Uterus (tissue), 3 donors: ENCODE measurements at regions not wholly inside any gene's neighbourhood (a gene's known extent, or its start where the extent isn't known, plus 50 kb on each side); places are given as distances from the start of the nearest gene placed in this dataset.
"Not testable (repeated sequence)": the region's sequence is repeated elsewhere in the genome, so short reads cannot be mapped to it uniquely, and the experiment has no call there.

Source experiments
- DNase-seq, 2 donors: peaks; one replicate each; pipeline ENCODE4 v3.0.0-alpha.2; 2019 to 2020
- H3K27ac ChIP-seq, 2 donors: fragments of 200-600 bp; sonication (generic); 1 replicate in 1 of 2; 2 replicates in 1 of 2; pipeline ENCODE4 v1.5.1; 2016 to 2018
- H3K27me3 ChIP-seq, 2 donors: fragments of 200-600 bp; sonication (generic); one replicate each; pipeline ENCODE4 v1.5.1; 2018 to 2019; ENCODE audit warnings: control low read depth in 1 of 2
- H3K36me3 ChIP-seq, 2 donors: fragments of 200-600 bp; sonication (generic); one replicate each; pipeline ENCODE4 v1.5.1; 2019; ENCODE audit warnings: control low read depth in 1 of 2
- H3K4me1 ChIP-seq, 2 donors: fragments of 200-600 bp; sonication (generic); one replicate each; pipeline ENCODE4 v1.5.1; 2018 to 2019; ENCODE audit warnings: control low read depth in 1 of 2
- H3K4me3 ChIP-seq, 2 donors: fragments of 200-600 bp; sonication (generic); 1 replicate in 1 of 2; 2 replicates in 1 of 2; pipeline ENCODE4 v1.5.1; 2018 to 2019; ENCODE audit warnings: mild to moderate bottlenecking in 1 of 2
- H3K9me3 ChIP-seq, 2 donors: fragments of 200-600 bp; sonication (generic); one replicate each; pipeline ENCODE4 v1.5.1; 2019; ENCODE audit warnings: control low read depth in 1 of 2
- CTCF ChIP-seq, 4 experiments: fragments of 200-600 bp in 2 of 4; fragments of 450-650 bp in 2 of 4; sonication (generic) in 2 of 4; IDR thresholded peaks; one replicate each; pipeline ENCODE4 v1.5.1; 2016 to 2019; ENCODE audit warnings: antibody characterized with exemption in 4 of 4, mild to moderate bottlenecking in 2 of 4, moderate library complexity in 1 of 4
- POLR2A ChIP-seq, 2 donors: fragments of 450-650 bp; IDR thresholded peaks; one replicate each; pipeline ENCODE4 v1.6.1; 2016; ENCODE audit warnings: antibody characterized with exemption in 2 of 2, mild to moderate bottlenecking in 1 of 2, moderate library complexity in 1 of 2
- intact Hi-C: fragments of 100-400 bp; cut with DNase I; formaldehyde crosslinking; loops from one replicate; pipeline ENCODE4 v1.15.1; 2023; ENCODE audit warnings: low total_unique reads
- donor health status: DM: yes; HTN: yes; CAD: no.

- Histone ChIP-seq H3K9me3 (no peaks in the 10 kb centered on the region), H3K36me3 (no peaks in the 10 kb centered on the region), H3K27ac (no peak overlapping the region), H3K4me3 (no peak overlapping the region), H3K4me1 (no peaks in the 10 kb centered on the region), H3K27me3 (no peaks in the 10 kb centered on the region)
- no peak for TF ChIP-seq POLR2A (IDR thresholded peaks at IDR 0.05)
- intact Hi-C loops, result no loop called here
- DNase-seq, result no peak
Observed at GRCh38 chr14:44609876-44610510, 102.9 kb upstream of the FSCB start.

- no peaks in the 10 kb centered on the region for H3K36me3 ChIP-seq
- intact Hi-C loops, result no loop called here
- DNase-seq, result no peak
- no peak for TF ChIP-seq CTCF (IDR thresholded peaks at IDR 0.05)
- no peak for TF ChIP-seq POLR2A (IDR thresholded peaks at IDR 0.05)
- H3K9me3 ChIP-seq, result no peaks in the 10 kb centered on the region
- no peaks in the 10 kb centered on the region for H3K4me1 ChIP-seq
- H3K27ac ChIP-seq, result no peak overlapping the region
- H3K27me3 ChIP-seq, result no peaks in the 10 kb centered on the region
- H3K4me3 ChIP-seq, result no peak overlapping the region
Observed at GRCh38 chr14:44609201-44609600, 102.1 kb upstream of the FSCB start.

- Histone ChIP-seq H3K27ac (no peak overlapping the region), H3K4me1 (no peaks in the 10 kb centered on the region), H3K36me3 (no peaks in the 10 kb centered on the region), H3K4me3 (no peak overlapping the region), H3K9me3 (no peaks in the 10 kb centered on the region), H3K27me3 (no peaks in the 10 kb centered on the region)
- TF ChIP-seq CTCF (IDR thresholded peaks at IDR 0.05) (no peak), POLR2A (IDR thresholded peaks at IDR 0.05) (no peak)
- intact Hi-C loops, result no loop called here
- DNase-seq, result no peak
Observed at GRCh38 chr14:44607701-44608100, 100.6 kb upstream of the FSCB start.

GRCh38 chr14:44606576-44606975 lies 99.5 kb upstream of the FSCB start:
- no peaks in the 10 kb centered on the region for H3K36me3 ChIP-seq
- no peak for TF ChIP-seq CTCF (IDR thresholded peaks at IDR 0.05)
- TF ChIP-seq POLR2A (IDR thresholded peaks at IDR 0.05), result no peak
- H3K4me1 ChIP-seq, result no peaks in the 10 kb centered on the region
- no peak for DNase-seq
- H3K27ac ChIP-seq, result no peak overlapping the region
- intact Hi-C loops, result no loop called here
- H3K4me3 ChIP-seq, result no peak overlapping the region
- no peaks in the 10 kb centered on the region for H3K9me3 ChIP-seq
- no peaks in the 10 kb centered on the region for H3K27me3 ChIP-seq

- DNase-seq, H3K27ac ChIP-seq, H3K4me1 ChIP-seq, H3K36me3 ChIP-seq, intact Hi-C loops, H3K9me3 ChIP-seq, H3K4me3 ChIP-seq, H3K27me3 ChIP-seq: not testable (repeated sequence)
Observed at GRCh38 chr14:44601266-44601665, 94.2 kb upstream of the FSCB start.

- Histone ChIP-seq H3K27ac (no peak overlapping the region), H3K4me1 (no peaks in the 10 kb centered on the region), H3K9me3 (no peaks in the 10 kb centered on the region), H3K4me3 (no peak overlapping the region), H3K36me3 (no peaks in the 10 kb centered on the region), H3K27me3 (no peaks in the 10 kb centered on the region)
- intact Hi-C loops, result no loop called here
- DNase-seq, result no peak
- no peak for TF ChIP-seq POLR2A (IDR thresholded peaks at IDR 0.05)
Observed at GRCh38 chr14:44589180-44589579, 82.1 kb upstream of the FSCB start.

GRCh38 chr14:44586910-44587309 lies 79.8 kb upstream of the FSCB start:
- Histone ChIP-seq H3K4me1 (no peaks in the 10 kb centered on the region), H3K9me3 (no peaks in the 10 kb centered on the region), H3K27ac (no peak overlapping the region), H3K4me3 (no peak overlapping the region), H3K27me3 (no peaks in the 10 kb centered on the region), H3K36me3 (no peaks in the 10 kb centered on the region)
- intact Hi-C loops, result no loop called here
- no peak for DNase-seq
- TF ChIP-seq CTCF (IDR thresholded peaks at IDR 0.05) (no peak), POLR2A (IDR thresholded peaks at IDR 0.05) (no peak)
